SK-N-MC (cell line): ENCODE measurements at regions not wholly inside any gene's neighbourhood (a gene's known extent, or its start where the extent isn't known, plus 50 kb on each side); places are given as distances from the start of the nearest gene placed in this dataset.

ENCODE experiments used
- EZH2 ChIP-seq: fragments of 200-600 bp; sonication (generic); IDR thresholded peaks from one replicate; pipeline ENCODE4 v1.6.1; 2017; ENCODE audit warnings: antibody characterized with exemption
- FOXP2 ChIP-seq: optimal IDR thresholded peaks from 2 replicates; pipeline ENCODE3; 2011; ENCODE audit warnings: mild to moderate bottlenecking, moderate library complexity; ENCODE audit not compliant: insufficient read depth; ENCODE audit errors: extremely low read length, control extremely low read depth
- POLR2AphosphoS5 ChIP-seq: IDR thresholded peaks from 2 replicates; pipeline ENCODE4 v1.6.1; 2012; ENCODE audit warnings: mild to moderate bottlenecking, low read depth, low read length, borderline replicate concordance

DNA sequence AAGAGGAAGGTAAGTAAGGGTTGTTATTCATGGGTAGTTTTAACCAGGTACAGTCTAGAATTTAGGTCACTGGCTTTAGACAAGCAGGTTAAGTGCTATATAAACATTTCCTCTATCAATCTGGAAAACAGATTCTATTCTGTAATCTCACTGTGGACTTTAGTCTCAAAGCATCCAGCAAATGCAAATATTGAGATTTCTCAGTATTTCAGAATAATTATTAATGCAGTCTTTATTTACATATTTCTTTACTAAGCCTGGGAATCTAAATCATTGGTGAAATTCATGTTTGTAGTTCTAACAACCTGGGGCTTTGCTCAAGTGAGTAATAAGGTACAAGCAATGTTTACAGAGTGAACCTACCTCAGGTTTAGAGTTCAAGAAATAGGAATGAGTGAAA, 61.9 kb downstream of the SLC41A2 start:
- no peak for TF ChIP-seq FOXP2
- TF ChIP-seq POLR2AphosphoS5 = no peak
- no peak for TF ChIP-seq EZH2
